Astrocyte of the spinal cord (primary cell): ENCODE measurements at regions not wholly inside any gene's neighbourhood (a gene's known extent, or its start where the extent isn't known, plus 50 kb on each side); places are given as distances from the start of the nearest gene placed in this dataset.

ENCODE experiments used
- DNase-seq: peaks from one replicate; pipeline ENCODE4 v3.0.0; 2011; ENCODE audit warnings: low read depth, low spot score
- H3K4me3 ChIP-seq: 2 replicates; pipeline ENCODE4 v1.5.1; 2011; ENCODE audit warnings: low read depth, mild to moderate bottlenecking, low read length, moderate library complexity
- CTCF ChIP-seq: IDR thresholded peaks from 2 replicates; pipeline ENCODE4 v1.5.1; 2012; ENCODE audit warnings: low read depth, mild to moderate bottlenecking, low read length, inconsistent platforms
- in situ Hi-C: cut with HindIII; loops from 2 replicates; pipeline ENCODE4 v1.10.0; 2017; ENCODE audit warnings: low sequenced_read_pairs

GRCh38 chr1:56115701-56116100 lies 463.7 kb downstream of the PLPP3 start:
- no peak for DNase-seq
- TF ChIP-seq CTCF = no peak
- in situ Hi-C loops = no loop called here
- H3K4me3 ChIP-seq = no peak overlapping the region

DNA sequence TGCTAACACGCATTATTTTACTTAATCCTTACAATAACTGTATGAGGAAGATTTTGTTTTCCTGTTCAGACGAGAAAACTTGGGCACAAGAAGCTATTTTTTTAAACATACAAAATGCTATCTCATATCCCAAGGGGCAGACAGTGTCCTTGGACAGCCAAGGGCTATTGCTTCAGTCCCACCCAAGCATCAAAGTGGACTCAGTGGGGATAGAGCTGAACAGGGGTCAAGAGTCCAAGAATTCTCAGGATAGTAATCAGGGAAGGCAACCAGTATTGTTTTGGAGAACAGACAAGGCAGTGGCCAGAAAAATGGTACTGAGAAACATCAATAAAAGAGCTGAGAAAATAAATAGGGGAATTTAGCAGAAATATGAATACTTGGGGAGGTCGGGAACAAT lies 465.7 kb downstream of the PLPP3 start:
- no peak for TF ChIP-seq CTCF
- in situ Hi-C loops = no loop called here
- no peak overlapping the region for H3K4me3 ChIP-seq
- no peak for DNase-seq

- no peak overlapping the region for H3K4me3 ChIP-seq
- no peak for DNase-seq
- TF ChIP-seq CTCF = no peak
- in situ Hi-C loops = no loop called here
Measured at GRCh38 chr1:56107275-56107638, 472.1 kb downstream of the PLPP3 start.

DNA sequence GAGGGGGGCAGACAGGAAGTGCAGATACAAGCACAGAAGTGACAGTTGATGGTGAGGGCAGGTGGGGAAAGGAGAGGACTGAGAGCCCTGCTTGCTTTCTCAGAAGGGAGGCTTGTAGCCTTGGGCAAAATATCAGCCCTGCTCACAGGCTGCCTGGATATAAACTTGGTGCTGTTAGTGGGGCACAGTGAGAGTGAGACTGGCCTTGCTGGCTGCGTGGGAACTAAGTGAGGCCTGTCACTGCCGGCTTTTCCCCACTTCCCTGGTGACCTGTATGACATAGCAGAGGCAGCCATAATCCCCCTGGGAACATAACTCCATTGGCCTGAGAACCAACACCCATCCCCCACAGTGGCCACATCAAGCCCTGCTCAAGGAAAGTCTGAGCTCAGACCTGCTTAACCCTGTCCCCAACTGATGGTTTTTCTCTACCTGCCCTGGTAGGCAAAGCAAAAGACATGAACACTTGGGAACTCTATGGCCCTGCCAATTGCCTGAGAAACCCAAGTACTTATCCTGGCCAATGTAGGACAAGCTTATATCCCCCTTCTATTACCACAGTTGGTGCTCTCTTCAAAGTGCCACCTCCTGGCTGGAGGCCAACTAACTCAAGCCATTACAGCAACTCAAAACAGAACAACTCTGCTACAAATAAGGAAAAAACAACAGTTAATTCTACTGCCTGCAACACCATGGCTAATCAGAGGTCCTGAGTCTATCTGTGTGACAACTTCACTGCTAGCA lies 472.7 kb downstream of the PLPP3 start:
- no peak for DNase-seq
- no peak for TF ChIP-seq CTCF
- no peak overlapping the region for H3K4me3 ChIP-seq
- in situ Hi-C loops = no loop called here

DNA sequence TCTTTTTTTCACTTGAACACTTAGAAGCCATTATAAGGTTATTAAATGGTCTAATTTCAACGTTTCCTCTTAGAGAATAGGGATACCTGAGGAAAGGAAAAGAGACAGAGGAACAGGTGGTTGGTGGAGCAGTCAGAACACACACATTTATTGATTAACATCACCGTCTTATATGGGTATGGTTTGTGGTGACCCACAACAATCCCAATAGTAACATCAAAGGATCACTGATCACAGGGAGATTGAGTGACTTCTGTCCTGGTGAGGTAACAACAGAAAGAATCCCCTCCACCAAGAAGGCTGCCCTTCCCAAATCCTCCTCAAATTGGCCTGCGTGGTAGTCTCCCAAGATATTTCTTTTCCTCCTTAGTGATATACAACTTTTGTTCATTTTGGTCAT lies 474.0 kb downstream of the PLPP3 start:
- in situ Hi-C loops = no loop called here
- DNase-seq = no peak
- H3K4me3 ChIP-seq = no peak overlapping the region
- no peak for TF ChIP-seq CTCF

GRCh38 chr1:56099766-56100265 lies 479.5 kb downstream of the PLPP3 start:
- no peak for TF ChIP-seq CTCF
- DNase-seq = no peak
- in situ Hi-C loops = no loop called here
- H3K4me3 ChIP-seq = no peak overlapping the region
